DMS153 (cell line): ENCODE measurements at regions not wholly inside any gene's neighbourhood (a gene's known extent, or its start where the extent isn't known, plus 50 kb on each side); places are given as distances from the start of the nearest gene placed in this dataset.
"Not testable (repeated sequence)": the region's sequence is repeated elsewhere in the genome, so short reads cannot be mapped to it uniquely, and the experiment has no call there.

Source experiments
- DNase-seq: peaks from one replicate; lab custom pipeline; 2025; lab: John Stamatoyannopoulos, UW

DNA sequence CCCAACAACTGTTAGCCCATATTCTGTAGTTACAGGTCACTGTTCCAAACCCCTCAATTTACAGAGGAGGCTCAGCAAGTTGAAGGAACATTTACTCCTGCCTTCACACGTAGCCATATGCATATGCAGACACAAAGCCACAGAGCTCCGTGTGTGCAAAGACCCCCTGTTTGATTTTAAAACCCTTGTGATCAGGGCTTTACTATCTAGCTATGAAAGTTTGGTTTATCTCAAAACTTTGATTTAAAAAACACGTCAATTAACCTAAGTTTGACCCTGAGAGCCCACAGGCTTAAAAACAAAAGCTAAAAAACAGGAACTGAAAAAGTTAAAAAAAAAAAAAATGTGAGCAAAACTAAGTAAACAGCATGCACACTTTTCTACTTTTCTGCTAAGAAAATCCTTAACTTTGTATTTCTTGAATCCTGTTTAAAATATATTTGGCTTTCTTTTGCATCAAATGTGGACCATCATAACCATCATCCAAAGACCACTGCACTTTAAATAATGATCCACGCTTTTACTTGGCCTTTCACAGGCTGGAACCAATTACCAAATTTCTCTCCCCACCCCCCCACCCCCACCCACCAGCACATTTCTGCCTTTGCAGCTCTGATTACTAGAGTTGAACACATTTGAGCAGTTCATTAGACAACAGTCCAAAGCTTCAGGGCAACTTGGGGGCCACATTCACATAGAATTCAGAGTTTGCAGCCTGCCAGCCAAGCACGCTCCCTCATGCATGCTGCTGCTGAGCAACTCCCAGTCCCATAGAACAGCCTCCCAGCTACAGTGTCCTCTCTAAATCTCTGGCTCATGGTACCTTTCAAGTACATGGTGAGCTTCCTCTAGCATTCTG is 128.8 kb upstream of the MAP3K1 start:
- no peak for DNase-seq

DNA sequence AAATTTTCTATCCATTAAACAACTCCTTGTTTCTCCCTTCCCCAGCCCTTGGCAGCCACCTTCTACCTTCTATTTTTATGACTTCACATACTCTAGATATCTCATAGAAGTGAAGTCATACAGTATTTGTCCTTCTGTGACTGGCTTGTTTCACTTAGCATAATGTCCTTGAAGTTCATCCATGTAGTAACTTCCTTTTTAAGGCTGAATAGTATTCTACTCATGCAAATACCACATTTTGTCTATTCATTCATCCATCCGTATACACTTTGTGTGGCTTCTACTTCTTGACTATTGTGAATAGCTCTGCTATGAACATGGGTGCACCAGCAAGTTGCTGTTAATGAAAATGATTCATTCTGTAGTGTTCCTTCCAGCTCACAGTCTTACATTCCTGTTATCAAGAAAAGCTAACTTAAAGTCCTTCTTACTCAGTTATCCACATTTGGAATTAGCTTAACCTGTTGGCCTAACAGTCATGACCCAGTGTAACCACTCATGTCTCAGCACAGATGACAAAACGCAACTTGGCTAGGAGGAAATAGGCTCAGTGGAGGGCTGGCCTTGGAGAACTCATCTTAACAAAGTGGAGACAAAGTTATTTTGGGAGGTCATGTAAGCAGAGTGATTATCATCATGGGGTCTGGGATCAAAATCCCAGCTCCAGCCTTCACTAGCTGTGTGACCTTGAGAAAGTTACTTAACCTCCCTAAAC is 129.7 kb upstream of the MAP3K1 start:
- no peak for DNase-seq

DNA sequence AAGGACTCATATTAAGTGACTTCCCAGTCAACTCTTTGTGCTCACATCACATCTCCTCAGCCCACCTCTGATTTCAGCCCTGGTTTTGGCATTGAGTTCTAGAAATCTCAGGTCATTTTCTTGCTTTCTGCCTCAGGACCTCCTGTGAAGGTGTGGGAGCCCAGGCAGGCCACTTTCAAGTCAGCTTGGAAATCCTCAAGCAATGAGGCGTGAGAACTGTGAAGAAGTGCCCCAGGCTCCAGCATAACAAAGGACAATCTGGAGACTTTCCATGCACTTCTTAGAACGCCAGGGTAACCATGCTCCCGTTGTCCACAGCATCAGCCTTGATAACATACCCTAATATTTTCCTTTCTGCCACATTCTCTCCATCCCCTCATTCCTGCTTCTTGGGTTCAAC is 131.2 kb upstream of the MAP3K1 start:
- no peak for DNase-seq

DNA sequence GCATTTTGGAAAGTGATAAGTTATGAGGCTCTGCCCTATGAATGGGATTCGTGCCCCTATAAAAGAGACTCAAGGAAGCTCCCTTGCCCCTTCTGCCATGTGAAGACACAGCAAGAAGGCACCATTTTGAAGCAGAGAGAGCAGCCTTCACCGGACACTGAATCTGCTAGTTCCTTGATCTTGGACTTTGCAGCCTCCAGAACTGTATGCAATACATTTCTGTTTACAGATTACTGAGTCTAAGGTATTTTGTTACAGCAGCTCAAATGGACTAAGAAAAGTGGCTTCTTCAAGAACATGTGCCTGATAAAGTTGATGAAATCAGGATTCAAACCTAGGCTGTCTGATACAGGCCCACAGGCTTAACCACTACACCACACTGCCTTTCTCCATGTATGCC is 131.6 kb upstream of the MAP3K1 start:
- no peak for DNase-seq

DNA sequence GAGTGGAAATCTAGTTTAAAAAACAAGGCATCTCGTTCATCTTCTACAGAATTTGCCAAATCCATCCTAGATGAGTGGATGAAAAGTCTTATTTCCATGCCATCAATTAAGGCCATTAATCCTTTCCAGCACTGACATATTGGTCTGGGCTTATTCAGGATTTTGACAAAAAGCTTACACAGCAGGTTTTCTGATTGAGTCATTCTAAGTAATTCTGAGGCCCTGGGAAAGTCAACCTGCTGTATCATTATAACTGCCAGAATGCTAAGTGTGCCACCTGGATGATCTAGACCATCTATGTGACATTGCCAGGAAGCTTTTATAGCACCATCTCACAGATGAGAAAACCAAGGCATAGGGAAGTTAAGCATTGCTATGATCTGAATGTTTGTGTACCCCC is 132.1 kb upstream of the MAP3K1 start:
- DNase-seq: no peak

DNA sequence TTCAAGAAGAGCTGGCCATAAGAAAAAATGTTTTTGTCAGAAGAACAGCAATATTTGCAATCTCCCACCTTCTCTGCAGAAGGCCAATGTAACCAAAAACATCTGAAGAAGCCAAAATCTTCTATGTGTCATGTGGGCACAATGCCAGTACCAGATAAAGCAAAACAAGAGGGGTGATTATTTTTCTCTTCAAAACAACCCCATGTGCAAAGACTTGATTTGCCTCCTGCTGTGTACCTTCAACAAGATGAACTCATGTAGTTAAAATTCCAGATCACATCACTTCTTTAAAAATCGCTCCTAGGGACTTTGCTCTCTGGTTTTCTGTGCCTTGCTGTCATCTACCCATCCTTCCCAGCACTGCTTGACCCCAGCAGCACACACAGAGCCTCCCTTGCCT is 134.0 kb upstream of the MAP3K1 start:
- DNase-seq: no peak

DNA sequence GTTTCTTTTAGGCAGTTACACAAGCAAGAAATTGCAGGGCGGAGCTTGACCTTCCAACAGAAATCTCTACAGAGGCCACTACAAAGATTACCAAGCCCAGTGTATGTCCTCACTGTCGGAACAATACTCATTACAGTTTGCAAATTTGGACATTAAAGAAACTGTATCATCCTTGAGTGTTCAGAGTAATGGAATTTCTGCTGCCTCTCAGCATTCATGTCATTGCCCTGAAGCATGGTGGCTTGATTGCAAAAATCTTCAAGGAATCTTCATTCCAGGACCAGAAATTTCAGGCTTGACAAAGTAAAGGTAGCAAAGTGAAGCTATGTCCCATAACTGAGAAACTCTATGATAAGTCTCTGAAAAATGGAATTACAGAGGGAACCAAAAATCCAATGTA is 134.6 kb upstream of the MAP3K1 start:
- DNase-seq: no peak

DNA sequence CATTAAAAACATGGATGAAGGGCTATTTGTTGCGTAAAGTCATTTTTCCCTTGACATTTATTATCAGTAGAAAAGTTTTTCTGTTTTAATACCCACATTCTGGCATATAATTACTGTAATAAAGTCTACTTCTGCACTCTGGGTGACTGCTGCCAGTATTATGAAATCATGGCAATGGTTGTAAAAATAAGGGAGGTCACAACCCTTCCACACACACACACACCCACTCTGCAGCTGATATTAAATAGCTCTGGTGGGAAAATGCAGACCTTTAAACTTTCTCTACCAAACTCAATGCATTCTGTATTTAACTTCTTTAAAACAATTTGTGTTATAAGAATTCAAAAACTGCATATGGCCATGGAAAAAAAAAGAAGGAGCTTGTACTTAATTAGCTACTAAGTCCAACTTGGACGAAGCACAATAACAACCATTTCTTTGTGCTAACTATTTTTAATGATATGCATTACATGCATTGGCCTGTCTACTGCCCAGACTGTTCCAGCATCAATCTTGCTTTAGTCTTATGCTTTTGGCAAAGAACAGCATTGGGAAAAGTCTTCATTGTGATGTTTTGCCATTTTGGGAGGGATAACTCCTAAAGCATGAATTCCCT is 137.6 kb upstream of the MAP3K1 start:
- DNase-seq: no peak

DNA sequence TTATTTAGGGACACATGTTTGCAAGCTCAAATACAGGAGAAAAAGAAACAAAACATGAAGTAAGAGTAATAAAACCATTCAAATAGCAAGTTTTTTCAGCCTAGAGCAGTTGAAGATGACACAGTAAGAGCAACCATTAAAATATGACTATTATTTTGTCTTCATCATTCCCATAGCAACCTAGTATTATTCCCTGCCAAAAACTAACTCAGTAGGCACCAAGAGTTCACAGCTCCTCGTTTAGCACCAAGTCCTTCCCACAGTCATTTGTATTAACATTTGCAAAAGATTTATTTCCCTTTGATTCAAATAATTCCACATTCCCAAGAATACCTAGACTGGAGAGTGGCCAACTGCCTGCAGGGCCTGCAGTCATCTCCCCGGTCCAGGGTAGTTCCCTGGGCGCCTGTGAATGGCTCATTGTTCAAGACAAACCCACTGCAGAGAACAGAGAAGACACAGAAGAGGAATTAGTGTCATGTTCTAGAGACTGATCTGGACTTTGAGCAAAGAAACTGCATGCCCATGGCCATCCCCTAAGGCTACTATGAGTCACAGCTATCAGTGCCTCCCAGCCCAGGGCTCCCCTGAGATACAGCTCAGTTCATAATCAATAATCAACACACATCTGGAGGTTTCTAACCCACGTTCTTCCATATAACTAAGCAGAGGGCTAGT is 139.1 kb upstream of the MAP3K1 start:
- no peak for DNase-seq

DNA sequence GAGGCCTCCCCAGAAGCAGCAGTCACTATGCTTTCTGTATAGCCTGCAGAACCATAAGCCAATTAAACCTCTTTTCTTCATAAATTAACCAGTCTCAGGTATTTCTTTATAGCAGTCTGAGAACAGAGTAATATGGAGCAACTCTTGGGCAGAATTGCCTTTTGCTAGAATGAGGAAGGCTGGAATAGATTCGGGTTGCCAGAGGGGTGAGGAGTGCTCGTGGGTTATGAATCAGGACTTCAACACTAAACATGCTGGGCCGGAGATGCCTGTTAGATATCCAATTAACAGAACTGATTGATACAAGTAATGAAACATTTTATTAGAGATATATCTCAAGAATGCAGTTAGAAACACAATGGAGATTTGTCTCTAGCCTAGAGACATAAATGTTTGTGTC is 140.9 kb upstream of the MAP3K1 start:
- no peak for DNase-seq

DNA sequence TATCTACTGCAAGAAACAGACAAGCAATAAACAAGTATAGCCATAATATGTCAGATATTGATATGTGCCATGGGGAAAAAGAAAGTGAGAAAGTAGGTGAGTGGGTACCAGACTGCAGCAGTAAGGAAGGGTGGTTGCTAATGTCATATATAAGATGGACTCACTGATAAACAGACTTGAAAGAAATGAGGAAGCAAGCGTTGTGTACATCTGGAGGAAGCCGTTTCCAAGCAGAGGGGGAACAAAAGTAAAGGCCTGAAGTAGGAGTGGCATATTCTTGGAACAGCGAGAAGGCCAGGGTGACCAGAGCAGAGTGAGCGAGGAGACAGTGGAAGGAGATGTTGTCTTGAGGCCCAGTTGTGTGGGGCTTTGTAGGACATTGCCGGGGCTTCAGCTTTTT is 142.2 kb upstream of the MAP3K1 start:
- no peak for DNase-seq

DNA sequence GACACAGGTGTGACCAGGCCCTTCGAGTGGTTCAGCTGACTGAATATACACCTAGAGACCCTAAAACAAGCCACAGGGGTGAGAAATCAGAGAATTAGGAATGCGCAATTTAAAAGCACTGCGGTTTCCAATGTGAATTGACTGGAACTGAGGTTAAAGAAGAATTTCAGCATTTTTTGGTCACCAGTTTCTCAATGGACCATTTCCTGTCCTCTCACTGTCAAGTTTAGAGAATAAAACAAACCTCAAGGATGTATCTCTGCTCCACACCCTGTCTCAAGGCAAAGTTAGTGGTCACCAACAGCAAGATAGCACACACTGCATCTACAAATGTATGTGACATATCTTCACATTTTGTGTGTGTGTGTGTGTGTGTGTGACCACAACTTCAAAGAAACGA is 143.8 kb upstream of the MAP3K1 start:
- no peak for DNase-seq

DNA sequence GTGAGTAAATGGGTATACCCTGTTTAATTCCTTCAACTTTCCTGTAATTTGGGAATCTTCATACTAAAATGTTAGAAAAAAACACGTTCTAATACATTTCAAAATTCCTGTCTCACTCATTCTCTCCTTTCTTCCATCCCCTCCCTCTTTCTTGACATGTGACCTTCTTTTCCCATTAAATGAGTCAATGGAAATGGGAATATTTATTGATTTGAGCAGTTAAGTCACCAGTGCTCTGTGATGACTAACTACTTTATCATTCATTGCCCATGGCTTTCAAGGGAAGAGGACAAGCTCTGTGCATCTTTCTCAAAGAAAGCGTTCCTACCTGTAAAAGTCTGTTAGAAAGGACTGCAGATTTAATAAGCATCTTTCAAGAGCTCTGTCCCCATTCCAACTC is 144.4 kb upstream of the MAP3K1 start:
- no peak for DNase-seq

DNA sequence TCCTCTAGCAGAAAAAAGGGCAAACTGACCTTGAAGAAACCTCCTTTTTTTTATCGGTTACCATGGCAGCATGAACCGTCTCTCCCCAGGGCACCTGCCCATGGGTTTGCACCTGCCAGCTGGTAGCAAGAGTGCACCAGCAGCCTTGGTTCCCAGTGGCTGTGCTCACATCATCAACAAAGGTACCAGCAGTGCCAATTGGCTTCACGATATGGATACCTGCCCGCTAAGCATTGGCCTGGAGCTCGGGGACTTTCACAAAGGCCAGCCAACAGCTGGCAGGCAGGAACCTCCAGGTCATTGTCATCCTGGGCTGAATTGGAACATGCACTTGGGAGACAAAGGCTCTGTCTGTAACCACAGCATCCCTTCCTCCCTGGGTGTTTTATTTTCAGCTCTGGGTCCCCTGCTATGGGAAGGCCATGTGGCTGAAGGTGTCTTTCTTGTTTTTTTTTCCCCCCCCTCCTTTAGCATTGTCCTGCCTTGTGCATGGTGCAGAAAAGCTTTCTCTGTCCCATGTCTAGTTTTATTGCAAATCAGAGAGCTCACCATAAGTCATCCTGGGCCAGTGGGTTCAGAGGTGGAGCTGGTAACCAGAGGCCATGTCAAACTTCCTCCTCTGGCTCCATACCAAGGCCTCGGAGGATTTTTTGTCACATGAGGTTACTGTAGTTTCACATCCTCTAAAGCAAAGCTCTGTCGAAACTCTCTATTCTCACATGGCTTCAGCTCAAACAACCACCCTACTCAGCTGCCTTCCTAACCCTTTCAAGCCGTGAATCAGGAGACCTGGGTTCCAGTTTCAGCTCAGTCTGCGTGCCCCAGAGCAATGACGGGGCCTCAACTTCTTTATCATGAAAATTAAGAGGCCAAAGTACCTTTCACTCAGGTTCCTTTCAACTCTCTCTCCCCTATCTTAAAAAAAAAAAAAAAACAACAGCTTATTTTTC is 145.5 kb upstream of the MAP3K1 start:
- peak; percentile 70 for DNase-seq

DNA sequence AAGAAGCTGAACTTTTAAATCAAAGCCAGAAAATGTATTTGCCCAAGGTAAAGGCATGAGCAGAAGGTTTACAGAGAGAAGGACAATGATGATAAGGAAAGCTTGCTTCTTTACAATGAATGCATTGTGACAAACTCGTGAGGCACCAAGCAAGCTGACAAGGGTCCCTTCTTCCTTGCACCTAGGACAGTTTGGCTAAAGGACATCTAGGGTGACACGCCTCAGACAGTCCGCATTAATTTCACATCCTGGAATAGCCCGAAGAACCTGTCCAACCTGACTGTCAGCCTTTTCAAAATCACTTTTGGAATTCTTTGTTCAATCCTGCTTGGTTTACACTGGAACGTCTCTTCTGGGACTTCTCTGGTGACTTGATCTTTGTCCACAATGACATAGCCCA is 146.4 kb upstream of the MAP3K1 start:
- peak; percentile 15 for DNase-seq

DNA sequence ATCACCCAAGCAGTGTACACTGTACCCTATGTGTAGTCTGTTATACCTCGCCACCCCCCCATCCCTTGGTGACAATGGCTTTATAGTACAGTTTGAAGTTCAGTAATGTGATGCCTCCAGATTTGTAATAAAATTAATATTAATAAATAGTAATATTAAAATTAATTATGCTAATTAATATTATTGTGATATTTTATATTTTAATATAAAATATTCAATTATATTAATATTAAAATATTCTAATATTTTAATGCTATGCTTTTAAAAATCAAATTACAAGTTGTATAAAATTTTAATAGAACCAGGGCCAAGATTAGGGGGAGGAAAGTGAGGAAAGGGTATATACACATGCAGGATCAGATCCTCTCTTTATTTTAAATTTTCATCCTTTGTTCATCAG is 147.7 kb upstream of the MAP3K1 start:
- no peak for DNase-seq

DNA sequence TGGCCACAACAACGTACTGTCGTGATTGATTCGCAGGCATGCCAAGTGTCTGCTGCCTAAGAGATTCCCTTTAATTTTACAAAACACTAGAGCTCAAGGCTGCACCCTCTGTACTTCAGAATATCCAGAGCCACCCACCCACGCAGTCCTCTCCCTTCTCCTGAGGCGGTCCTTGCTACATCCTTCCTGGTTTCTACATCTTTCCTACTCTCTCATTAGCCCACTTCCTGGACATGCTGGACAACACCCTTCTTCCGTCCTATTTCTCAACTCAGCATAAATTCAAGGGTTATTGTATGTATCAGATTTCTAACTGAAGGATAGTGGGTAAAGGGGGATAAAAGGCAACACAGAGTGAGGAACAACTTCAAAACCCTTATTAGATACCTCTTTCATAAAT is 148.4 kb upstream of the MAP3K1 start:
- DNase-seq: no peak

DNA sequence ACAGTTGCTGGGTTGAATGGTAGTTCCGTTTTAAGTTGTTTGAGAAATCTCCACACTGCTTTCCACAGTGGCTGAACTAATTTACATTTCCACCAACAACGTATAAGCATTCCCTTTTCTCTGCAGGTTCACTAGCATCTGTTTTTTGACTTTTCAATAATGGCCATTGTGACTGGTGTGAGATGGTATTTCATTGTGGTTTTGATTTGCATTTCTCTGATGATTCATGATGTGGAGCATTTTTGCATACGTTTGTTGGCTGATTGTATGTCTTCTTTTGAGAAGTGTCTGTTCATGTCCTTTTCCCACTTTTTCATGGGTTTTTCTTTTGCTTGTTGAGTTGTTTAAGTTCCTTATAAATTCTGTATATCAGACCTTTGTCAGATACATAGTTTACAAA is 150.2 kb upstream of the MAP3K1 start:
- not testable (repeated sequence) for DNase-seq

DNA sequence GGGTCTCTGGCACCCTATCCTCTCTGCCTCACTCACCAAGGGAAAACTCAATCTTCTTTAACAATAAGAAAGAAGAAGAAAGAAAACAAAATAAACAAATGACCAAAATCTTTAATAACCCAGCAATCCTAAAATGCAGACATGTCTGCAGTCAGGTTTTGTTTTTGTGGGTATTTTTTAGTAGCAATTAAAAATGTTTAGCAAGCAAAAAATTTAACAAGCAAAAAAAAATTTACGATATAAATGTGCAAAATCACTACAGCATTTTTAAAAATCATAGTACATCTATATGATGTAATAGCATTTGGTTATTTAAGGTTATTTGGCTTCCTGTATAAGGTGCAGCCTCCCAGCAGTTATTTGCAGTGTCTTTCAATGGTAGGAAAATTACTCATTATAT is 151.3 kb upstream of the MAP3K1 start:
- no peak for DNase-seq

DNA sequence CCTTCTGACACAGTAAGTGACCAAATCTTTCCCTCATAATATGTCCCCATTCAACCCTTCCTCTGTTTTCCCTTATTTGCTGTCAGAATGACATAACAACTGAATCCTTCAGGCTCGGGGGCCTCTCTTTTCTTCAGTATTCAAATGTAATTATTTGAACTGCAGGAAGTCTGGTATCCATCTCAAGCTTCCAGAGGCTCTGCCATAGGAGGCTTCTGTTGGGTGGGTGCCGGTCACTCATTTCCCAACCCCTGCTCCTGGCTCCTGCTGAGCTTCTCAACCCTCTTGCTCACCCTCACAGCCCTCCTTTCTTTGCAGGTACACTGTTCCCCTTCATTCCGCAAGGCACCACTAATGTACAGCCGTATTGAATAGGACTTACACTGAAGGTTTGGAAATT is 151.8 kb upstream of the MAP3K1 start:
- DNase-seq: no peak

DNA sequence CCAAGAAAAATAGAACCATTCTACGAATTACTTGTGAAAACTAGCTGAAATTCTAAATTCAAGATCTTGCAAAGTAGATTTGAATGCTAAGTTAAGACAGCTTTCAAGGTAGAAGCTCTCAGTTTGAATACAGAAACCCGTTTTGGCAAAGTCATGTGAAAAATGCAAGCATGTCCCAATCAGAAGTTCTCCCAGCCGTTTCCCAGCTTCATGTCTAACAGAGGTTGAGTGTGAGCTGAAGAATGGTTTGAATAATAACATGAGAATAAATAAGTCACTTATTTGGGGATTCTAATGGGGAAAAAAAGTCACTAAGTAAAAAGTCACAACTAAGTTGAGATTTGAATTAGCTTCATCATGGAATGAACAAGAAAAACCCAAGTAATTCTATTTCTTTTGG is 152.5 kb upstream of the MAP3K1 start:
- no peak for DNase-seq

DNA sequence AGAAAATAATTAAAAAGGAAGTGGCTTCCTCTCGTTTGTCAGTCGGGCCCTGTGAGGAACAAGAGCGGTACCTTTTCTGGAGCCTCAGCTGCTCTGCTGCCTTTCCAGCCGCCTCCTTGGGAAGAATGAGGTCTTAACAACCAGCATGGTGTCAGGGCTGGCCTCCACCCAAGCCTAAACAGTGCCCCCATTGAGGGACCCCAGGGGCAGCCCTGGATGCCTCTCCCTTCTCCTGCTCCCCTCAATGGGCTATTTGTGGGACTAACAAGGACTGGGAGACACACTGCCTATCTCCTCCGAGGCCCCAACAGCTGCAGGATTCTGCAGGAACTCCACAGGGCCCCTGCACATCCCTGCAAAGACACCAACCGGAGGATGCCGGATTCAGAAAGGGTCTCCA is 155.4 kb upstream of the MAP3K1 start:
- no peak for DNase-seq
